MM.1S (cell line): ENCODE measurements at regions not wholly inside any gene's neighbourhood (a gene's known extent, or its start where the extent isn't known, plus 50 kb on each side); places are given as distances from the start of the nearest gene placed in this dataset.

ENCODE experiments used
- DNase-seq: peaks from one replicate; pipeline ENCODE4 v3.0.0-alpha.2; 2015
- H2AFZ ChIP-seq: fragments of 300-600 bp; sonication (generic); 2 replicates; pipeline ENCODE4 v1.6.0; 2016; ENCODE audit warnings: antibody characterized with exemption, low read length
- H3F3A ChIP-seq: fragments of 300-600 bp; sonication (generic); 2 replicates; pipeline ENCODE4 v1.6.1; 2016; ENCODE audit warnings: mild to moderate bottlenecking, antibody characterized with exemption, low read length, moderate library complexity, mixed read lengths; ENCODE audit not compliant: insufficient read depth
- H3K27ac ChIP-seq: fragments of 300-600 bp; sonication (generic); 2 replicates; pipeline ENCODE4 v1.5.1; 2016; ENCODE audit warnings: mild to moderate bottlenecking, low read length
- H3K27me3 ChIP-seq: fragments of 300-600 bp; sonication (generic); replicated peaks from 2 replicates; pipeline ENCODE4 v1.6.0; 2016; ENCODE audit warnings: low read length; ENCODE audit not compliant: insufficient read depth
- H3K36me3 ChIP-seq: fragments of 300-600 bp; sonication (generic); replicated peaks from 2 replicates; pipeline ENCODE4 v1.6.1; 2016; ENCODE audit warnings: mild to moderate bottlenecking, low read length, mixed read lengths; ENCODE audit not compliant: insufficient read depth
- H3K4me1 ChIP-seq: fragments of 300-600 bp; sonication (generic); 2 replicates; pipeline ENCODE4 v1.6.1; 2016; ENCODE audit warnings: low read length, mixed read lengths
- H3K4me2 ChIP-seq: fragments of 300-600 bp; sonication (generic); 2 replicates; pipeline ENCODE4 v1.6.0; 2016; ENCODE audit warnings: low read depth, low read length
- H3K4me3 ChIP-seq: fragments of 300-600 bp; sonication (generic); 2 replicates; pipeline ENCODE4 v1.5.1; 2016; ENCODE audit warnings: low read length, mixed read lengths
- H3K79me2 ChIP-seq: fragments of 300-600 bp; sonication (generic); 2 replicates; pipeline ENCODE4 v1.6.1; 2016; ENCODE audit warnings: mixed run types, low read length, mixed read lengths
- H3K9ac ChIP-seq: fragments of 300-600 bp; sonication (generic); 2 replicates; pipeline ENCODE4 v1.6.1; 2016; ENCODE audit warnings: low read length, mixed read lengths
- H3K9me2 ChIP-seq: fragments of 300-600 bp; sonication (generic); replicated peaks from 2 replicates; pipeline ENCODE4 v1.6.1; 2016; ENCODE audit warnings: mild to moderate bottlenecking, low read length, mixed read lengths; ENCODE audit not compliant: insufficient read depth
- H3K9me3 ChIP-seq: fragments of 300-600 bp; sonication (generic); replicated peaks from 2 replicates; pipeline ENCODE4 v1.6.1; 2016; ENCODE audit warnings: mild to moderate bottlenecking, low read length, mixed read lengths; ENCODE audit not compliant: insufficient read depth
- H4K20me1 ChIP-seq: fragments of 300-600 bp; sonication (generic); 2 replicates; pipeline ENCODE4 v1.6.1; 2016; ENCODE audit warnings: mild to moderate bottlenecking, low read length, moderate library complexity, mixed read lengths; ENCODE audit not compliant: insufficient read depth
- CTCF ChIP-seq: fragments of 300-600 bp; sonication (generic); IDR thresholded peaks from 2 replicates; pipeline ENCODE4 v1.5.1; 2016; ENCODE audit warnings: antibody characterized with exemption, low read length, mixed read lengths
- EZH2 ChIP-seq: fragments of 300-600 bp; sonication (generic); optimal IDR thresholded peaks from 2 replicates; pipeline ENCODE3; 2017; ENCODE audit warnings: low read depth, mild to moderate bottlenecking, antibody characterized with exemption, low read length, mixed read lengths
- EZH2phosphoT487 ChIP-seq: fragments of 300-600 bp; sonication (generic); IDR thresholded peaks from 2 replicates; pipeline ENCODE4 v1.6.1; 2018; ENCODE audit warnings: antibody characterized with exemption, low read length

GRCh38 chr13:105116966-105117365 lies 1418.5 kb downstream of the EFNB2 start:
- no peaks in the 10 kb centered on the region for H3K9me2 ChIP-seq
- no peak overlapping the region for H3K4me3 ChIP-seq
- no peaks in the 10 kb centered on the region for H3K79me2 ChIP-seq
- no peak overlapping the region for H2AFZ ChIP-seq
- TF ChIP-seq EZH2phosphoT487: no peak
- no peak for TF ChIP-seq EZH2
- no peak for TF ChIP-seq CTCF
- no peak overlapping the region for H3K9ac ChIP-seq
- H3K27ac ChIP-seq: no peak overlapping the region
- H3K4me1 ChIP-seq: no peaks in the 10 kb centered on the region
- no peaks in the 10 kb centered on the region for H4K20me1 ChIP-seq
- H3K4me2 ChIP-seq: no peak overlapping the region
- H3F3A ChIP-seq: no peaks in the 10 kb centered on the region
- H3K27me3 ChIP-seq: no peaks in the 10 kb centered on the region
- no peaks in the 10 kb centered on the region for H3K9me3 ChIP-seq
- no peak for DNase-seq
- H3K36me3 ChIP-seq: no peaks in the 10 kb centered on the region

GRCh38 chr13:105112561-105112960 lies 1422.9 kb downstream of the EFNB2 start:
- Histone ChIP-seq H3K9me3 (no peaks in the 10 kb centered on the region), H3K4me3 (no peak overlapping the region), H3F3A (no peaks in the 10 kb centered on the region), H3K27ac (no peak overlapping the region), H4K20me1 (no peaks in the 10 kb centered on the region), H3K9ac (no peak overlapping the region), H3K4me1 (no peaks in the 10 kb centered on the region), H2AFZ (no peak overlapping the region), H3K79me2 (no peaks in the 10 kb centered on the region), H3K4me2 (no peak overlapping the region), H3K36me3 (no peaks in the 10 kb centered on the region), H3K27me3 (no peaks in the 10 kb centered on the region), H3K9me2 (no peaks in the 10 kb centered on the region)
- no peak for TF ChIP-seq EZH2
- TF ChIP-seq CTCF: no peak
- no peak for TF ChIP-seq EZH2phosphoT487
- no peak for DNase-seq

GRCh38 chr13:105107781-105108180 lies 1427.7 kb downstream of the EFNB2 start:
- TF ChIP-seq CTCF: no peak
- no peak for TF ChIP-seq EZH2phosphoT487
- no peak for TF ChIP-seq EZH2
- no peak for DNase-seq
- Histone ChIP-seq H3F3A (no peaks in the 10 kb centered on the region), H3K4me1 (no peaks in the 10 kb centered on the region), H4K20me1 (no peaks in the 10 kb centered on the region), H3K9me2 (no peaks in the 10 kb centered on the region), H3K9me3 (no peaks in the 10 kb centered on the region), H3K9ac (no peak overlapping the region), H3K27me3 (no peaks in the 10 kb centered on the region), H3K79me2 (no peaks in the 10 kb centered on the region), H2AFZ (no peak overlapping the region), H3K4me3 (no peak overlapping the region), H3K36me3 (no peaks in the 10 kb centered on the region), H3K27ac (no peak overlapping the region), H3K4me2 (no peak overlapping the region)
